HG03432 (cell line): ENCODE measurements at regions not wholly inside any gene's neighbourhood (a gene's known extent, or its start where the extent isn't known, plus 50 kb on each side); places are given as distances from the start of the nearest gene placed in this dataset.
"Not testable (repeated sequence)": the region's sequence is repeated elsewhere in the genome, so short reads cannot be mapped to it uniquely, and the experiment has no call there.

Source experiments
- ATAC-seq: cut with Tn5 transposase; IDR thresholded peaks from one replicate; pipeline ENCODE4 v1.9.1; 2021; ENCODE audit warnings: mild to moderate bottlenecking, moderate library complexity; ENCODE audit not compliant: unreplicated experiment

DNA sequence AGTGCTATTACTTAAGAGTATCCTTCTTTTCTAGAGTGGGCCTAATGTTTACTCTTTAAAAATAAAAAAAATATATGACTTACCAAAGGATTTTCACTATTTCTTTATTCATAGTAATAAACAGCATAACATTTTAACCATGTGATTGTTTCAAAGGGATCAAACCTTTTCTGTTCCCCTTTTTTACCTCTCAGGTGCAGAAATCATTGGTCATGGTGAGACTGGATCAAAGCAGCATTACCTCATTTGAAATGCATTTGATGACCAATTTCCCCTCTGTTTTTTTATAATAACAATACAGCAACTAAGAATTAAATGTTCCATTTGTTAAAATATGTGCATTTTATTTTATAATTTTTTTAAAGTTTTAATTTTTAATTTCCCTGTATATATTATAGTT is 598.0 kb upstream of the RGMB start:
- no peak for ATAC-seq

DNA sequence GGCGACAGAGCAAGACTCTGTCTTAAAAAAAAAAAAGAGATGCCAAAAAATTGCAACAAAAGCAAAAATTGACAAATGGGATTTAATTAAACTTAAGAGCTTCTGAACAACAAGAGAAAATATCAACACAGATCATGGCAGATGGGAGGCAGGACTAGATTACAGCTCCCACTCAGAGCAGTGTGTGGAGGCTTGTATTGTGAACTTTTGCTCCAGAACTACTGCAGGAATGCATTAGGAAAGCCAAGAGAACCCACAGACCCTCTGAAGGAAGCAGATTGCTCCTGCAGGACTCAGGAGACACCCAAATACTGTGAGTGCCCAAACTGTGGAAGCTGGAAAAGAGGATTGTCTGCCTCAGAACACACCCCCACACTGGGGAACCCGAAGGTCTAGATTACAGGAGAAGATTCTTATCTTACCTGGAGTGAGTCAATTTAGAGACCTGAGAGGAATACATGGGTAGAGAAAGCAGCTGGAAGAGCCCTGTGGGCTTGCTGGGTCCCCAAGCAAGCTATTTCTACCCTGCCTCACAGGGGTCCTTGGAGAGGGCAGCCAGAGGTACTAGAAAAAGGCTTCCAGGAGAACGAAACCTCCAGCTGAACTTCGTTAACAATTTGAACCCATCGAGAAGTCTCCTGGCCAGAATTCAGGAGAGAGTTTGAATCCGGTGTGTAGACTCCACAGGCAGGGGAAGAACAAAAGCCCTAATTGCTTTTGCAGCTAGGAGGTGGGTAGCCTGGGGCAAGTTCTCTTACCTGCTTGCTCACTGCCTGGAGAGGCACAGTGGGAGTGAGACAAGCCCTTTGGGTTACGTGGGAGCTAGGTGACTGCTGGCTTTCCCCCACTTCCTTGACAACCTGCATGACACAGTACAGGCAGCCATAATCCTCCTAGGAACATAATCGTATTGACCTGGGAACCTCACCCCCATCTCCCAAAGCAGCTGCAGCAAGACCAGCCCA is 593.4 kb upstream of the RGMB start:
- no peak for ATAC-seq

DNA sequence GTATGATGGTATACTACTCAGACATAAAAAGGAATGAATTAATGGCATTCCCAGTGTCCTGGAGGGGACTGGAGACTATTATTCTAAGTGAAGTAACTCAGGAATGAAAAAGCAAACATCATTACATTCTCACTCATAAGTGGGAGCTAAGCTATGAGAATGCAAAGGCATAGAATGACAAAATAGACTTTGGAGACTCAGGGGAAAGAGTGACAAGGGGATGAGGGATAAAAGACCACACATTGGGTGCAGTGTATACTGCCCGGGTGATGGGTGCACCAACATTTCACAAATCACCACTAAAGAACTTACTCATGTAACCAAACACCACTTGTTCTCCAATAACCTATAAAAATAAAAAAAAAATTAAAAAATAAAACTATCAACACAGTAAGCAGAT is 587.3 kb upstream of the RGMB start:
- ATAC-seq = no peak

DNA sequence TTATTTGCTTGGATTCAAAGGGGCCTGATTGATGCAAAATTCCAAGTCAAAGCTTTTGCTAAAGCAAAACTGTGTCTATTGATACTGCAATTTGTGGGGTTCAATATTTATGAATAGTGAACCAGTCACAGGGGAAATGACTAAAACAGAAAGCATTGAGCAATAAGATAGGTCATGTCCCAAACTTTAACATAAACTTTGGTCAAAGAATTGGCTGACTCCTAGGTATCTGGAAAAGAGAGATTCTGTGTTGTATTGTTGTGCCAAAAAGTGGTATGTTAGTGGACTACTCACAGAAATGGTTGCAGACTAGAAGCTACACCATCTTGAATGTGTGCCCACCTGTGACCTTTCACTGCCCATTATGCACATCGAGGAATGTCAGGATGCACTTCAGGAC is 585.5 kb upstream of the RGMB start:
- ATAC-seq = no peak

DNA sequence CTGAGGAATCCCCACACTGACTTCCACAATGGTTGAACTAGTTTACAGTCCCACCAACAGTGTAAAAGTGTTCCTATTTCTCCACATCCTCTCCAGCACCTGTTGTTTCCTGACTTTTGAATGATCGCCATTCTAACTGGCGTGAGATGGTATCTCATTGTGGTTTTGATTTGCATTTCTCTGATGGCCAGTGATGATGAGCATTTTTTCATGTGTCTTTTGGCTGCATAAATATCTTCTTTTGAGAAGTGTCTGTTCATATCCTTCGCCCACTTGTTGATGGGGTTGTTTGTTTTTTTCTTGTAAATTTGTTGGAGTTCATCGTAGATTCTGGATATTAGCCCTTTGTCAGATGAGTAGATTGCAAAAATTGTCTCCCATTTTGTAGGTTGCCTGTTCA is 583.1 kb upstream of the RGMB start:
- ATAC-seq = not testable (repeated sequence)

DNA sequence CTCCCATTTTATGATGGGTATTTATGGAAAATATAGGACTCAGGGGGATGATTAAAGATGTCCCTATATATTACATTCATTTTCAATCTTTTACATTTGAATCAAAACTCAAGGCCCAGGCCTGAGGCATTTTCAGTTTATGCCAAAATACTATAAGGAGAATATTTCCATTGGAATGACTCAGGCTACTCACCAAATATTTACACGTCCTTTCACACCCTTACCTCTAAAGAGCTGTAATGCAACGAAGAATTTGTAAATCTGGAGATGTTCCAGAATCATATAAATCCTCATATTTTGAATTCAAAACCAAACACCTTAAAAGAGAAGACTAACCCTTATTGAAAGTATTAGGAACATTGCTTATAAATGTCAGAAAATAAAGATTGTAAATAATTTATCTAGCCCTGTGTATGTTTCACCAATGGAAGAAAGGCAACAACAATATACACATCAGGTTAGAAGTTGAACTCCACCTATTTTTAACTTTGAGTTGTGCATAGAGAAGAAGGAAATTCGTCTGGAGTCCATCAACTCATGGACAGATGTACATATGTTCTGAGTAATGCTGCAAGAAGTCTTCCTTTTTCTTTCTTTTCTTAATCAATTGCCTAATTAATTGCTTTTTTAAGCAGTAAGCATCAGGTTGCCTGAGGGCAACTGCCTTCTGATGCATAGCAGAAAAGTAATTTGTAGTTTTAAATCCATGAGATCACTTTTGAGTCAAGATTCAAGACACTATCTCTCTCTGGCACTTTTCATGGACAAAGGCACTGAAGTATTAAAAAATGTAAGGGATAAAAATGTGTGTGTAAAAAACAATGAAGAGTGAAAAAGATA is 579.3 kb upstream of the RGMB start:
- ATAC-seq = no peak

DNA sequence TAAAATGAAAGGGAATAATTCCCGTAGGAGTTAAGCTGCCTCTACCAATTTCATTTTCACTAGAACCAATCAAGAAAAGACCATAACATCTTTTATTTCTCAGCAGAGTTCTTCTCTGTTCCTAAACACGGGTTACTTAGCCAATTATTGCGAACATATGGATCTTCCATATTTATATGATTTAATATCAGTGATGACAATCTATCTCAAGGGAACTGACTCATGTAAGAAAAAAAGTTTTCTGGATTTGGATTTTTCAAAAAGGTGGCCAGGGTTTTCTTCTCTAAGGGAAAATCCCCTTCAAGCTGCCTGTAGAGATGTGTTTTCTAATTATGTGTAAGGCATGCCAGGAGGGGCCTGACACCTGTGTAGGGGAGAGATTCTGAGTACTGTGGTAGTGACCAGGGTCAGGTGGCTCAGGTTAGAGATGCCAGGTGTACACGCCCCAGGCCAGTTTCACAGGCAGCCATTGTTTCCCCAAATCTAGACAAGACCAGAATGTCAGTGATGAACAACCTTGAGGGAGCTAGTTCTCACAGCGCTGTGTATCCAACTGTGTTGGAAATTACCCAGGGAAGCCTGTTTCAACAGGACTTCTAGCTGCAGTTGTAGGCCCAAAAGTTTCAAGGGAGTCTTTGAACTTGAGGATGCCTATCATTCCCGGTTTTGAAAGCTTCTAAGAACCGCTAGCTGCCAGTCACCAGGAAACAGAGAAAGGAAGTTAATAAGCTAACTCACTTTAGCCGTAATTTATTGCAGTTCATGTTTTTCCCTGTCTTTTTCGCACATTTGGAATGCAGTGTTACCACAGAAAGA is 572.5 kb upstream of the RGMB start:
- no peak for ATAC-seq

DNA sequence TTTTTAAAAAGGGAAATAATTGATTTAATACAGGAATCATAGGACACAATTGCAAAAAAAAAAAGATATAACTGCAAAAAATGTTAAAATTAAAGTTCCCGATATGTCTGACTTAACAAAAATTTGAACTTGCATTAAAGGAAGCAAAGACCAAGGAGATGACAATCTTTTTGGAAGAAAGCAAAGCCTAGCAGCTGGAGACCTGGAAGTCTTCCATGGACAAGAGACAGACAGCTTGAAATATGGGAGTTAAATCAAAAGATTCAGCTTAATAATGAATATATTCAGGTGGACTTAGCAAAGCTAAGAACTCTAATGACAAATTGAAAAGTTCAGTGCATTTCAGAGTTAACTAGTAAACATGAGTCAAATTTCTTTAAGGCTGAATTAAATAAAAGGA is 568.7 kb upstream of the RGMB start:
- no peak for ATAC-seq

DNA sequence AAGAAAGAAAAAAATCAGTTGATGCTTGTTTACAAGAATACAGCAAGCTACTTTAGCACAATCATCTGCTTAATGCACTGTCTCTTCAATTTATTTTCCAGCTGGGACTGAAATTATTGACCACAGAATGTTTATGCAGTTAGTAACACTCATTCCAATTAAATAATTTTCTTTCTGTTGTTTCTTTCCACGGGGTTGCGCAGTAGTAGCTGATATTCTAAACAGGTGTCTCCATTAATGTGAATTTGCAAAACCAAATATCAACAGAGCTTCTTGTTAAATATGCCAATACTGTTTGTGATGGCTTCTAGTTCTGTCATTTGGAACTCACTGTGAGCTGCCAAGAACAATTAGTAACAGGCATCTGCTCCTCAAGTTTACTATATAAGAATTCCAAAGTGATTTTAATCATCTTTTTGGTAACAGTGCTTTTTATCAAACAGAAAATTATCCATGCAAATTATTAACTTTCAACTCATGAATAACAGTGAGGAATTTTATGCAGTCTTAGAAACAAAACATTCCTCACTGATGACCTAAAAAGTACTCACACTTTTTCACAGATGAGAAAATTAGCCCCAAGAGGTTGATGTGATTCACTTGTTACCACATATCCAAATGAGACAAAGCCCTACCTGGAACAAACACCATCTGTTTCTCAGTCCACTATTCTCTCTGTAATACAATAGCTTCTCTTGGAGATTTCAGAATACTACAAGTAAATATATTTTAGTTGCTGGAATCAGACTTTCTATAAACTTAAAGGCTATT is 567.6 kb upstream of the RGMB start:
- no peak for ATAC-seq

DNA sequence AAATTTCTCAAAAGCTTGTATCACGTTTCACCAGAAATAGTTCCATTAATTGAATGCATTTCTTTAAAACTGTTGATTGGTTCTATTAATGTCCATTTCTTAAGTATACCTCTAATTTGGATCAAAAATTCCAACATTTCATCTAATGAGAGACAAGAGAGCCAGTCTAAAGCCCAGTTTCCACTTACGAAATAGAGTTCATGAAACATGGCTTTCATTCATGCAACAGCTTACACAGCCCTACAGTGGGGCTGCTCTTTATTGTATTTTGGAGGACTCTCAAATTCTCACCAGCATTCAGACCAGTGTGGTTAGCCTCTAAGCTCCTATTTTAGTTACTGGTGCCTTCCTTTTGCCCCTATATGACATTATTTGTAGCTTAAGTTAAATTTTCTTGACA is 566.9 kb upstream of the RGMB start:
- no peak for ATAC-seq

DNA sequence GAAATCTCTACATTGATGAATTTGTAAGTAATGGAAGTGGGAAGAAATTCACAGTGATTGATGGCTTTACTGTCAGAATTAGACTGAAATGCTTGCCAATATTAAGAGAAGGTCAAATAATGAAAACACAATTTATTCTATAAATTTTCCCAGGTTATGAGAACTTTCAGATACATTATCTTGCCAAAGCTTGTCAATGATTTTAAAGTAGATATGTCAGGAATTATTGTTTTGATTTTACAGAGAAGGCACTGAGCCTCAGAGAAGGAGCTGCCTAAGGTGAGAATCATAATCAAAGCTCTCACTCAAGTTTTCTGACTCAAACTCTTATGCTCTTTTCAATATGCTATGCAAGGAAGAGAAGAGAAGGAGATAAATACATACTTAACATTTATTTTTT is 564.0 kb upstream of the RGMB start:
- no peak for ATAC-seq

DNA sequence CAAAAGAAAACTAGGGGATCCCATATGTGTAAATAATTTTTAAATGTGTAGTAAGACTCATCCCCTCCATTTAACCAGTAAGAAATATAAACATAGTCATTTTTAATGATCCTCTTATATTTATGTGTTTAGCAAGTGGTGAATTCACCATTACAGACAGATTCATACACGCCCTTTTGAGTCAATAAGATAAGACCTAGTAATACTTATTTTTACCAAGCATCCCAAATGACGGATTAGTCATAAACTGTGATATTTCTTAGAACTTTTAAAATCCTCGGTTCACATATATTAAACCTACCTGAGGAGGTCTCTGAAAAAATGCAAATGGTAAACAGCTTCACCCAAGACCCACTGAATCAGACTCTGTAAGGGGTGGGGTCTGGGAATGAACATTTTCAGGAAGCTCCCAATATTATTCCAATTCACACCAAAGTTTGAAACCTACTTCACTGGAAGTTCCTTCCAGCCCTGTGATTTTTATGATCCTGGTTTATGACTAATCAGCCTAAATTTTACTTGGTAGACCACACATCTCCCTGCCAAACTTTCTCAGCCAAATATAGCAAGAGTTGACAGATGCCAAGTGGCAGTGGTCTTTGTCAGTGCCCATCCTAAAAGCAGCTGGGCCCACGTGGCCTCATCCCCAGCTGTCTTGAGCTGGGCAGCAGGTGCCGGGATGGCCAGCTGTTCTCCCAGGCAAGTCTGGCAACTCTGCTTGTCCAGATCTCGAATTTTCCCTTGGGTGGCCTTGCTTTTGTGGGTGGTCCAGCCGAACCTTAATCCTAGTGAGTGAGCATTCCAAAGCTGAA is 559.0 kb upstream of the RGMB start:
- ATAC-seq = no peak

DNA sequence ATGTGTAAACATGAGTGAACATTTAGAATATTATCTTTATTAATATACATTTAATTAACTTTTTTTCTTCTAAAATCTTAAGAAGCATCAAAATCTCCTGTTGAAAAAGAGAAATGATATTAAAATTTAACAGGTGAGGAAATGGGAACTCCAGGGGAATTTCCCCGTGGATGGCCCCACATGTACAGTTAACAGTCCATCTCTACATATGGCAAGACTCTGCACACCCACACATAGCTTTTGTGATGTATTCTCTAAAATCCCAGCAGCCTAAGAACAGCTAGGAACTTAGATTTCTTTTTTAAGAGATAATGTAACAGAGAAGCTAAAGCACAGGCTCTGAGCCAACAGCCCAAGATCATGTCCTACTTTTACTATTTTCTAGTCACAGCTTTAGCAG is 556.3 kb upstream of the RGMB start:
- ATAC-seq = peak; percentile 70

DNA sequence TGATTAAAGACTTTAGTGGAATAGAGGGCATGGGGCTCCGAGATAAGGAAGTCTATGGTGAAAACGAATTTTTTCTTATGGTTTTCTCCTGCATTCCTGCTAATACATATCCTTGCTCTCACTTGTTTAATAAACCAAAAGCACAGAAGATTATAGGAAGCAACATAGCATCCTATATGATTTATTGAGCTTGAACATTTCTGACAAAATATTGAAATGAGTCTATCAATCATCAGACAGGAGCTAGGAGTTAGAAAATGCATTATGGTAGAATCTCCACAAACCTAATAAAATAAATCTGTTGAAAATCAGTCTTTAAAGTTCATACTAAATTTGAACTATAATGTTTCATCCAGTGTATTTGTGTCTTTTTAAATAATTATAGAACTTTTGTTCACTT is 554.6 kb upstream of the RGMB start:
- no peak for ATAC-seq

DNA sequence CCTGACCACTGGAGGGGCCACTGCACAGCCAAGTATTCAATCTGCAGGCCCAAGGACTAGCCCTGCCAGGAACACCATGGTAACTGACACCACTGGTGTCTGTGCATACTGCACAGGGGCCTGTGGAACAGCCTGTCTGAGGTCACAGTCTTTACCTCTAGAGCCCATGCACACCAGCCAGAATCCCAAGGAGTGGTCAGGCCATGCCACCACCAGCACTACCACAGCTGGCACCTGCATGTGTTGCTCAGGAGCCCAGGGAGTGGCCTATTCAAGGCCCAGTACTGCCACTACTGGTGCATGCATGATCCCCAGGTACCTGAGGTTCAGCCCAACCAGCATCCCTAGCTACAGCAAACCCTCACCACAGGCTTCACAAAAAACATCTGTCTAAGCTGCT is 546.0 kb upstream of the RGMB start:
- no peak for ATAC-seq

DNA sequence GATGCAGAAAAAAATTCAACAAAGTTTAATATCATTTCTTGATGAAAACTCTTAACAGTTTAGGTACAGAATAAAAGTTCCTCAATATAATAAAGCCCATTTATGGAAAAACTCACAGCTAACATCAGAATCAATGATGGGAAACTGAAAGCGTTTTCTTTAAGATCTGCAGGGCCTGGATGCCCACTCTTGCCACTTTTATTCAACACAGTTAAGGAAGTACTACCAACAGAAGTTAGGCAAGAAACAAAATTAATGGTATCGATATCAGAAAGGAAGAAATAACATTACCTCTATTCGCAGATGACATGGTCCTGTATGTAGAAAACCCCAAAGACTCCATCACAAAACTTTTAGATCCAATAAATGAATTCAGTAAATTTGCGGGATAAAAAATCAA is 542.4 kb upstream of the RGMB start:
- no peak for ATAC-seq

DNA sequence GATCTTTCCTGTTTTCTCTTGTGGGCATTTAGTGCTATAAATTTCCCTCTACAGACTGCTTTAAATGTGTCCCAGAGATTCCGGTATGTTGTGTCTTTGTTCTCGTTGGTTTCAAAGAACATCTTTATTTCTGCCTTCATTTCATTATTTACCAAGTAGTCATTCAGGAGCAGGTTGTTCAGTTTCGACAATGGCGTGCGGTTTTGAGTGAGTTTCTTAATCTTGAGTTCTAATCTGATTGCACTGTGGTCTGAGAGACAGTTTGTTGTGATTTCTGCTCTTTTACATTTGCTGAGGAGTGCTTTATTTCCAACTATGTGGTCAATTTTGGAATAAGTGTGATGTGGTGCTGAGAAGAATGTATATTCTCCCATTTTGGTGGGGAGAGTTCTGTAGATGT is 535.7 kb upstream of the RGMB start:
- not testable (repeated sequence) for ATAC-seq

DNA sequence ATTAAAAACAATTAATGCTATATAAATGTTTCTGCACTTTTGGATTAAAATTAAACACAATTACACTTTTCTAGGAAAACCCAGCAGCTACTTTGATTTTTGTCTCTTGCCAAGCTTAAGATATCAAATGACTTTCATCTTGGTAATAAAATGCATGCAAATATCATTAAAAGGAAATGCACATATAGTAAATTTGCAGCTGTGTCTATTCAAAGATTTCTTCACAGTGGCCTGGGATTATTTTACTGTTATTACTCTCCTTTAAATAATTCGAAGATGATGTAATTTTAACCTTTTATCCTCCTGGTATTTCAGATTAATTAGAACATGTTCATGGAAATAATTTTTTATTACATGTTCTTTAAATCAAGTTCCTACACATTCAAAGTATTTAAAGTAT is 529.5 kb upstream of the RGMB start:
- no peak for ATAC-seq

DNA sequence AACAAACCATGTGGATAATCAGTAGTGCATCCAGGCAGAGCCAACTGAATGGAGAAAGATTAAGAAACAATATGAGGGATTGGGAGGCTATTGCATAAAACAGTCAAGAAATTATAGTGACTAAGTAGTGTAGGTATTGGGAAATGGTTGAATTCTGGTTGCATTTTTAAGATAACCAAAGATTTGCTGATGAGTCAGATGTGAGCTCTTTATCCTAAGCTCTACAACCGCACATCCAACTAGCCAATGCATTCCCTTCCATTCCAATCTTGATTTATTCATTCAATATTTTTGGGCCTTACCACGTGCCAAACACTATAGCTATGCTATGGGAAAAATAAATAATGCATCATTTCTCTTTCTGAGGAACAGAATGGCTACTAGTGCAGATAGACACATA is 524.5 kb upstream of the RGMB start:
- ATAC-seq = no peak

DNA sequence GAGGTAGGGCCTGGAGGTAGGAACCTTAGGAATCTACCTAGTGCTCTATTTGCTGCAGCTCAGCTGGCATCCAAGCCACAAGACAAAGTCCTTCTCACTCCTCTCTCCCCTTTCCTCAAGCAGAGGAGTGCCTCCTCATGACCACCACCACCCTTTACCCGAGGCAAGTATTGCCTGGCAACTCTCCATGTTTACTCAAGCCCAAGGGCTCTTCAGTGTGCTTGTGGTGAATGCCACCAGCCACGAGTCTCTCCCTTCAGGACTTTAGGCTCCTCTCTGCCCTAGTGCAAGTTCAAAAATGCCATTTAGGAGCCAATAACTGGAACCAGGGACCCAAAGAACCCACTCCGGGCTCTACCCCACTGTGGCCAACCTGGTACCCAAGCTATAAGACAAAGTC is 514.5 kb upstream of the RGMB start:
- ATAC-seq = no peak
